Endodermal cell (in vitro differentiated cells): ENCODE measurements at regions not wholly inside any gene's neighbourhood (a gene's known extent, or its start where the extent isn't known, plus 50 kb on each side); places are given as distances from the start of the nearest gene placed in this dataset.

Experiments used
- DNase-seq: peaks from one replicate; pipeline ENCODE4 v3.0.0-alpha.2; 2017
- H3K27ac ChIP-seq: 2 replicates; pipeline ENCODE4 v1.5.1; 2013; ENCODE audit warnings: mild to moderate bottlenecking, low read depth, low read length, moderate library complexity
- H3K27me3 ChIP-seq: 2 replicates; pipeline ENCODE4 v1.6.1; 2013; ENCODE audit warnings: mild to moderate bottlenecking, low read length, moderate library complexity; ENCODE audit not compliant: insufficient read depth, control insufficient read depth, poor library complexity, severe bottlenecking
- H3K36me3 ChIP-seq: 2 replicates; pipeline ENCODE4 v1.7.0; 2013; ENCODE audit warnings: mild to moderate bottlenecking, low read length, moderate library complexity; ENCODE audit not compliant: control insufficient read depth, insufficient read depth
- H3K4me1 ChIP-seq: one replicate; pipeline ENCODE4 v1.7.0; 2013; ENCODE audit warnings: low read length; ENCODE audit not compliant: control insufficient read depth, insufficient read depth
- H3K4me3 ChIP-seq: 2 replicates; pipeline ENCODE4 v1.5.1; 2013; ENCODE audit warnings: mild to moderate bottlenecking, low read length, moderate library complexity
- H3K9ac ChIP-seq: 2 replicates; pipeline ENCODE4 v1.6.1; 2013; ENCODE audit warnings: mild to moderate bottlenecking, low read length, moderate library complexity; ENCODE audit not compliant: poor library complexity, severe bottlenecking; ENCODE audit errors: extremely low read depth
- H3K9me3 ChIP-seq: 2 replicates; pipeline ENCODE4 v1.6.1; 2013; ENCODE audit warnings: mild to moderate bottlenecking, low read length, moderate library complexity; ENCODE audit not compliant: control insufficient read depth
- H3K27ac Mint-ChIP-seq: 2 replicates; pipeline ENCODE4 v1.8.0; 2020; ENCODE audit warnings: mixed read lengths
- H3K27me3 Mint-ChIP-seq: 2 replicates; pipeline ENCODE4 v1.8.0; 2021; ENCODE audit warnings: mild to moderate bottlenecking, mixed read lengths; ENCODE audit not compliant: insufficient read depth
- H3K36me3 Mint-ChIP-seq: 2 replicates; pipeline ENCODE4 v1.8.0; 2020; ENCODE audit warnings: low read depth, mixed read lengths
- H3K4me1 Mint-ChIP-seq: 2 replicates; pipeline ENCODE4 v1.8.0; 2020; ENCODE audit warnings: mixed read lengths
- H3K4me3 Mint-ChIP-seq: 2 replicates; pipeline ENCODE4 v1.8.0; 2020; ENCODE audit warnings: mild to moderate bottlenecking, moderate library complexity, mixed read lengths
- H3K9me3 Mint-ChIP-seq: 2 replicates; pipeline ENCODE4 v1.8.0; 2020; ENCODE audit warnings: mild to moderate bottlenecking, mixed read lengths
- WGBS, 2 experiments: methylation state at CpG; one replicate each; pipeline versions ENCODE4 v1.1.5 to v1.1.7; 2013; ENCODE audit warnings: missing lambda C conversion rate in 2 of 2, mixed read lengths in 1 of 2; ENCODE audit not compliant: insufficient coverage in 1 of 2, insufficient read length in 1 of 2; 5-methylcytosine and 5-hydroxymethylcytosine counted together
- TF ChIP-seq, protein P1 (sequence below): fragments of 200-600 bp; sonication (generic); conservative IDR thresholded peaks from 2 replicates; pipeline ENCODE4 v1.5.0; 2021; ENCODE audit warnings: antibody characterized with exemption, mild to moderate bottlenecking

- peaks cover 54% of the 10 kb centered on the region for H3K27me3 ChIP-seq
- no peak for DNase-seq
- Mint-ChIP-seq H3K9me3 (no peaks in the 10 kb centered on the region), H3K27ac (no peak overlapping the region), H3K4me1 (no peaks in the 10 kb centered on the region), H3K36me3 (no peaks in the 10 kb centered on the region), H3K4me3 (no peak overlapping the region), H3K27me3 (peaks cover 61% of the 10 kb centered on the region)
- H3K27ac ChIP-seq: no peak overlapping the region
- no peaks in the 10 kb centered on the region for H3K36me3 ChIP-seq
- TF ChIP-seq, protein P1, sequence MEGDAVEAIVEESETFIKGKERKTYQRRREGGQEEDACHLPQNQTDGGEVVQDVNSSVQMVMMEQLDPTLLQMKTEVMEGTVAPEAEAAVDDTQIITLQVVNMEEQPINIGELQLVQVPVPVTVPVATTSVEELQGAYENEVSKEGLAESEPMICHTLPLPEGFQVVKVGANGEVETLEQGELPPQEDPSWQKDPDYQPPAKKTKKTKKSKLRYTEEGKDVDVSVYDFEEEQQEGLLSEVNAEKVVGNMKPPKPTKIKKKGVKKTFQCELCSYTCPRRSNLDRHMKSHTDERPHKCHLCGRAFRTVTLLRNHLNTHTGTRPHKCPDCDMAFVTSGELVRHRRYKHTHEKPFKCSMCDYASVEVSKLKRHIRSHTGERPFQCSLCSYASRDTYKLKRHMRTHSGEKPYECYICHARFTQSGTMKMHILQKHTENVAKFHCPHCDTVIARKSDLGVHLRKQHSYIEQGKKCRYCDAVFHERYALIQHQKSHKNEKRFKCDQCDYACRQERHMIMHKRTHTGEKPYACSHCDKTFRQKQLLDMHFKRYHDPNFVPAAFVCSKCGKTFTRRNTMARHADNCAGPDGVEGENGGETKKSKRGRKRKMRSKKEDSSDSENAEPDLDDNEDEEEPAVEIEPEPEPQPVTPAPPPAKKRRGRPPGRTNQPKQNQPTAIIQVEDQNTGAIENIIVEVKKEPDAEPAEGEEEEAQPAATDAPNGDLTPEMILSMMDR: no peak
- WGBS, 2 experiments: 91% methylated on average over 4 to 8 of the region's 8 CpGs
- no peaks in the 10 kb centered on the region for H3K4me1 ChIP-seq
- no peaks in the 10 kb centered on the region for H3K9me3 ChIP-seq
- no peak overlapping the region for H3K9ac ChIP-seq
- no peak overlapping the region for H3K4me3 ChIP-seq
Measured at GRCh38 chr15:98420837-98421236, 227.5 kb upstream of the IGF1R start.

GRCh38 chr15:98421419-98422129 is 226.8 kb upstream of the IGF1R start:
- no peak overlapping the region for H3K27ac Mint-ChIP-seq
- no peak overlapping the region for H3K9ac ChIP-seq
- H3K27me3 ChIP-seq: peaks cover 61% of the 10 kb centered on the region
- H3K27ac ChIP-seq: no peak overlapping the region
- peak overlapping the region; percentile 24 for H3K4me3 Mint-ChIP-seq
- H3K9me3 ChIP-seq: no peaks in the 10 kb centered on the region
- no peaks in the 10 kb centered on the region for H3K4me1 ChIP-seq
- peak overlapping the region; percentile 64 for H3K4me3 ChIP-seq
- no peaks in the 10 kb centered on the region for H3K9me3 Mint-ChIP-seq
- no peaks in the 10 kb centered on the region for H3K4me1 Mint-ChIP-seq
- peak; percentile 93 for DNase-seq
- no peaks in the 10 kb centered on the region for H3K36me3 Mint-ChIP-seq
- H3K36me3 ChIP-seq: no peaks in the 10 kb centered on the region
- H3K27me3 Mint-ChIP-seq: peaks cover 69% of the 10 kb centered on the region
- TF ChIP-seq, protein P1: peak; percentile 100
- WGBS, 2 experiments: 4 to 14% methylated on average over 21 to 62 of the region's 62 CpGs

GRCh38 chr15:98422130-98422478 is 226.2 kb upstream of the IGF1R start:
- H3K9me3 ChIP-seq: no peaks in the 10 kb centered on the region
- Mint-ChIP-seq H3K27me3 (peaks cover 71% of the 10 kb centered on the region), H3K9me3 (no peaks in the 10 kb centered on the region), H3K36me3 (no peaks in the 10 kb centered on the region), H3K4me3 (peak overlapping the region; percentile 24), H3K4me1 (no peaks in the 10 kb centered on the region), H3K27ac (no peak overlapping the region)
- WGBS, 2 experiments: 30 to 57% methylated on average over 3 to 13 of the region's 13 CpGs
- H3K9ac ChIP-seq: no peak overlapping the region
- H3K4me1 ChIP-seq: no peaks in the 10 kb centered on the region
- no peaks in the 10 kb centered on the region for H3K36me3 ChIP-seq
- no peak overlapping the region for H3K27ac ChIP-seq
- no peak for DNase-seq
- H3K27me3 ChIP-seq: peaks cover 67% of the 10 kb centered on the region
- peak overlapping the region; percentile 64 for H3K4me3 ChIP-seq
- TF ChIP-seq, protein P1: no peak
